CD1c-positive myeloid dendritic cell (primary cell): ENCODE measurements at regions not wholly inside any gene's neighbourhood (a gene's known extent, or its start where the extent isn't known, plus 50 kb on each side); places are given as distances from the start of the nearest gene placed in this dataset.

Experiments used
- DNase-seq: peaks from one replicate; pipeline ENCODE4 v3.0.0-alpha.2; 2016; ENCODE audit errors: extremely low spot score

DNA sequence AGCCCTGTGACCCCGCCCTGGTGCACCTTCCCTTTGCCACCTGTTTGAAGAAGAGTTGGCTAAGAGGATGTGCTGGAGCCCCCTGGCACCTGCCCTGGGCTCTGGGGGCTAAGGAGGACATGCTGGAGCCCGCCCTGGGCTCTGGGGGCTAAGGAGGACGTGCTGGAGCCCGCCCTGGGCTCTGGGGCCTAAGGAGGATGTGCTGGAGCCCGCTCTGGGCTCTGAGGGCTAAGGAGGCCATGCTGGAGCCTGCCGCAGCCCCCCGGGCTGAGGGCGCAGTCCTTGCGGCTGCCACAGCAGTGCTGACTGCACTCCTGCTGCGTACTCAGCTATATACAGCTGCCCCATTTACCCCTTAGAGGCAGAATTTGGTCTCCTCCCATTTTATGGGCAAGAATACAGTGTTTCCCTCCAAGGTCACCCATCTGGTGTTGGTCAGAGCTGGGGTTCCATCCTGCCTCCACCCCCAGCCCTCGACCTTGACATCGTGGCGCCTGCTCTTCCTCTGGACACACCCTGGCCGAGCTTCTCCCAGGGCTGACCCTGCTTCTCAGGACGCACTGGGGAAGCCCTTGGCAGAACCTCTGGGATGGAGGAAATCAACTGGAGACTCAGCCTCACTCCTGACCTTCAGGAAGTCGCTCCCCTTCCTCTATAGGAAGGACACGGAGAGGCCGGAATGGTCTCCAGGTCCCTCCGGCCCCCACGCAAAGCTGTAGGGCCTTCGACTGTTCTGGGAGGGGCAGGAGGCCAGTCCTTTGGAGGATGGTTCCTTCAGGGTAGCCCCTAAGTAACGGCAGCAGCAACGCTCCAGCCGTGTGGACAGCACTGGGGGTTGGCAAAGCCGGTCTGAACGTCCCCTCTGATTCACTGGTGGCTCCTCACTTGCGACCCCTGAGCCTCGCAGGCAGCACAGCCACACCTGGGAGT is 65.0 kb upstream of the HPCAL1 start:
- no peak for DNase-seq

GRCh38 chr2:10238396-10238795 is 64.3 kb upstream of the HPCAL1 start:
- DNase-seq: no peak

GRCh38 chr2:10238991-10239485 is 63.7 kb upstream of the HPCAL1 start:
- DNase-seq: no peak

DNA sequence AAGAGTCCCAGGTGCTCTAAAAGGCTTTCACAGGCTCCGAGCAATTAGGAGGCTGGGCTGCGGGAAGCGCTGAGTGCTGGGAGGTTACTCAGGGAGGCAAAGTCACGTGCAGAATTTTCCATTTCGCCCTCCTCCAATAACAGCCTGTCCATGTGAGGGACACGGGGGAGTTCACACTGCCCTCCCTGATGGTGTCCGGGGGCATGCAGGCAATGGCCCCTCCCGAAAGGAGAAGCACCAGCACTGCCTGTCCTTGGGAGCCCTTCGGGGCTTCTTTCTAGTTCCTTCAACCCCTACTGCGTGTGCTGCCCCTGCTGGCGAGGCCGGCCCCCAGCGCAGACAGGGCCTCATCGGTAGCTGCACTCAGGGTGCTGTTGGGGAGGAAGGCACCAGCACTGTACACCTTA is 63.1 kb upstream of the HPCAL1 start:
- no peak for DNase-seq

DNA sequence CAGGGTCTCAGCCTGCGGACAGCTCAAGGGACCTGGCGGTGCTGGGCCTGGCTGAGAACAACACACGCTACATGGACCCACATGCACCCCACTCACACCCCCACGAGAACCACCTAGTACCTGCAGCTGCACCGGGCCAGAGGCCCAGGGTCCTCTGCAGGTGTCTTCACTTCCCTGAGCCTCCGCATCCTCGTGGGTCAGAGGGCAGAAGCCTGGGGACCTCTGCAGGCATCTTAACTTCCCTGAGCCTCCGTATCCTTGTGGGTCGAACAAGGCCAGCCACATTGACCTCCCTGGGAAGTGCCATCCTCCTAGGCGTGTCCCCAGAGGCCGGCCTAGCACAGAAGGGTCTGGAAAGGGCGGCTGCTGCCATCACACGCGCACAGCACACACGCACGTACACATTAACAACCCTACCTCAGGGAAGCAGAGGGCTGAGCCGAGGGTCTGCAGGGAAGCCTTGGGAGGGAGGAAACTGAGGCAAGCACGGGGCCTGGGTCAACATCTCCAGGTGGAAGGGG is 62.5 kb upstream of the HPCAL1 start:
- DNase-seq: no peak

- no peak for DNase-seq
Observed at GRCh38 chr2:10240911-10241610, 61.6 kb upstream of the HPCAL1 start.

GRCh38 chr2:10241641-10242430 is 60.9 kb upstream of the HPCAL1 start:
- peak; percentile 31 for DNase-seq

DNA sequence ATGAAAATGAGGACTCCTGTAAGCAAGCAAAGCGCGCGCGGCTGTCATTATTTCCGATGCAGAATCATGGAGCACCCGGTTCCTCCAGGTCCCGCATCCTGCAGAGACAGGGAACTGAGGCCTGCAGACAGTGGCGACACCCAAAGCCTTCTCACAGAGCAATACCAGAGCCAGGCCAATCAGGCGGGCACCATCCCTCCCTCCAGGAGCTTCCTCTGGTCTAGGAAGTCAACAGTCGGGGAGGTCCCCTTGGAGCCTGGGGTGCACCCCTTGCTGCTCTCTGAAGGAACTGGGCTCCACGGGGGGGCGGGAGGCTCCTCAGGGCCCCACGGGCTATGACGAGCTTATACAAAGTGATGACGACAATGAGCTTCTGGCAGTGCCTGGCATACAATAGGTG is 60.3 kb upstream of the HPCAL1 start:
- DNase-seq: no peak

DNA sequence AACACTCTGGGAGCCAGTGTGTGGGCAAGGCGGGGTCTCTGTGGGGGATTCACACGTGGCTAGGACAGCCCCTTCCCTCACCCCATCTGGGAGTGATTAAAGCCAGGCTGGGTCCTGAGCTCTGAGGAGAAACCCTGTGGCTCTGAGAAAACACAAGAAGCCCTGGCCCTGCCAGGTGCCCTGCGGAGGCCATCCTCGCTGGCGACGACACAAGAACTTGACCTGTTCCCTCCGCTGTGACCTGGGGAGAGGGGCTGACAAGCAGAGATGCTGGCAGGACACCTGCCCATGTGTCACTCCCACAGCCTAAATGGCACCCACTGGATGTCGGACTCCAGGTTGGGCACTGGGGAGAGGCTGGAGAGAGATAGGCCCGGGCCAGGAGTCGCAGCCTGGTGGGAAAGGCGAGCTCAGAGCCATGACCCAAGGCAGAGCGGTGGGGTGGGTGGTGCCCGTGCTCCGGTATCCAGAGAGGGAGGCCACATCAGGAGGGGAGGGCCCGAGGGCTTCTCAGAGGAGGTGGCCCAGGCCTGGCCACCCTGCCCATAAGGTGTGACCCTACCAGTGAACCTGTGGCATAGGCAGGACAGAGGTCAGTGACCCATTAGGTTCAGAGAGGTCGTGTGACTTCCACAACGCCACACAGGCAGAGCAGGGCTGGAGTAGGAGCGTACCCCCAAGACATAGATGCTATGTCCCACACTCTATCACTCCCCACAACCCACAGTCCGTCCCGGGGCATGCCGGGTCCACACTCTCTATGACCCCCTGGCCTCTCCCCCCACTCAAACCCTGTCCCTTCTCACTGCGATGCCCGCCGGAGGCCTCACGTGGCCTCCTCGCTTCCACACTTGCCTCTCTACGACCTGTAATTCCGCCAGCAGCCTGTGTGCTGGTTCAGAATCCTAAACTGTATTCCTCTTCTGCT is 59.4 kb upstream of the HPCAL1 start:
- no peak for DNase-seq

- no peak for DNase-seq
Observed at GRCh38 chr2:10243926-10244270, 58.8 kb upstream of the HPCAL1 start.

DNA sequence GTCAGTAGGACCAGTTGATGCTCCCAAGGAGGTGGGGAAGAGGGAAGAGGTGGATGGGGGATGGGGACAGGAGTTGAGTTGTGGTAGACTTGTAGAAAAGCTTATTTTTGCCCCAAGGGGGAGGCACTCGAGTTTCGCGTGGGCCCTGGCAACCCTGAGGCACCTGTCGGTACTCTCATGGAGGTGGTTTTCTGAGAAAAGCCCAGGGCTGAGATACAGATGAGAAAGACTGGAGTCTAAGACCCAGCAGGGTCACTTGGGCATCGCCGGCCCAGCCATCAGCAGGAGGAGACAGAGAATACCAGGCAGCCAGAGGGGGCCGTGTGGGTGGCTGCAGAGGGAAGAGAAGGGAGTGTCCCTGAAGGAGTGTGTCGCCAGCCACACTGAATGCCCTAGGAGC is 57.7 kb upstream of the HPCAL1 start:
- DNase-seq: no peak

DNA sequence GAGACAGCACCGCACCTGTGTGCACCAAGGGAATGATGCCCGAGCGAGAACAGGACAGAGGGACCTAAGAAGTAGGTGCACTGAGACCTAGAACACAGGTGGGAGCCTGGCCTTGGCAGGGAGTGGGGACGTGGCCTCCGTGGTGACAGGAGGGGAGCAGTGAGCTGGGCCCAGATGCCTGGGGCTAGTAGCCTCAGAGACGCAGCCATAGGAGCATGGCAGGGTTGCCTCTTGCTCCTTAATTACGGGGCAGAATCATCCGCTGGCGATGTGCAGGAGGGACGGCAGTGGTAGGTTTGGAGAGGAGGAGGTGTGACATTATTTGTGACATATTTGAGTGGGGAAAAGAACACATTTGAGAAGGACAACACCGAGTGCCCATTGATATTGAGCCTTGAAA is 57.0 kb upstream of the HPCAL1 start:
- no peak for DNase-seq

GRCh38 chr2:10246370-10246769 is 56.3 kb upstream of the HPCAL1 start:
- no peak for DNase-seq

GRCh38 chr2:10246831-10247230 is 55.9 kb upstream of the HPCAL1 start:
- no peak for DNase-seq

GRCh38 chr2:10249798-10250197 is 52.9 kb upstream of the HPCAL1 start:
- DNase-seq: no peak

GRCh38 chr2:10252224-10252623 is 50.5 kb upstream of the HPCAL1 start:
- DNase-seq: no peak

DNA sequence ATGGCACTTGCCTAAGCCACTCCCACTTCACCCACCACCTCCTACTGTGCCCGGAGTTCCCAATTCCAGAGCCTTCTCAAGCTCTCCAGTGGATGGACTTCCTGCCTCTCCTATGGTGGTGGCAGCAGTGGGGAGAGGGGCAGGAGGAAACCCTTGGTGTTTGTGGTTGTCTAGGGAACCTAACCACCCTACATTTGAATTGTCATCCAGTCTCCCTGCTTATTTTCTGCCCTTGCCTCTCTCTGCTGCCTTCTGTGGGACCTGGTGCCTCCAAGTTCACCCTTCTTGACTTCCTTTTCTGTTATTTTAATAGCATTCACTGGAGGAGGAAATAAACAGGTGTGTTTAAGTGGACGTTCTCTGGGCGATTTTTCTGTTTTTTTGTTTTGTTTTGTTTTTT is 50.0 kb upstream of the HPCAL1 start:
- DNase-seq: no peak
